A549 (cell line): ENCODE measurements at regions not wholly inside any gene's neighbourhood (a gene's known extent, or its start where the extent isn't known, plus 50 kb on each side); places are given as distances from the start of the nearest gene placed in this dataset.

Experiments used
- ATAC-seq, 2 experiments: fragments of 200-7000 bp in 1 of 2; fragments of >200 bp in 1 of 2; cut with Nextera tagmentation in 1 of 2; cut with Tn5 transposase in 1 of 2; 3 replicates each; pipeline versions ENCODE4 v1.8.0 to v1.9.1; 2018 to 2020; ENCODE audit warnings: mild to moderate bottlenecking in 1 of 2, moderate library complexity in 1 of 2
- CTCF ChIA-PET: fragments of 300-600 bp; sonication (Branson Sonifier 250); formaldehyde crosslinking; extraction: SDS; loops from one replicate; lab custom pipeline; 2021; ENCODE audit warnings: antibody characterized with exemption, inconsistent platforms; lab: Yijun Ruan, JAX
- POLR2A ChIA-PET: fragments of 350-600 bp; formaldehyde crosslinking; extraction: SDS; loops from one replicate; lab custom pipeline; 2021; ENCODE audit warnings: antibody characterized with exemption, inconsistent platforms; lab: Yijun Ruan, JAX
- DNase-seq, 2 experiments: peaks; one replicate each; pipeline versions ENCODE4 v3.0.0 to v3.0.0-alpha.2; 2011 to 2016; ENCODE audit warnings: low read depth in 1 of 2, low spot score in 1 of 2
- FAIRE-seq: peaks from 2 replicates; lab custom pipeline; 2011; peaks lifted over from hg19 to GRCh38; lab: Jason Lieb, UNC
- H3K27ac ChIP-seq, 2 experiments: fragments of >200 bp; sonication (Bioruptor Twin); formaldehyde crosslinking; 3 replicates each; pipeline ENCODE4 v1.5.1; 2016 to 2017
- H3K4me1 ChIP-seq: fragments of >200 bp; sonication (Bioruptor Twin); formaldehyde crosslinking; 3 replicates; pipeline ENCODE4 v1.6.1; 2016
- H3K4me2 ChIP-seq: fragments of >200 bp; sonication (Bioruptor Twin); formaldehyde crosslinking; 3 replicates; pipeline ENCODE4 v1.6.1; 2016
- H3K4me3 ChIP-seq: fragments of >200 bp; sonication (Bioruptor Twin); formaldehyde crosslinking; 3 replicates; pipeline ENCODE4 v1.5.1; 2016
- H3K9me3 ChIP-seq: fragments of >200 bp; sonication (Bioruptor Twin); formaldehyde crosslinking; 3 replicates; pipeline ENCODE4 v1.6.1; 2016
- CBX8 ChIP-seq: fragments of 200-600 bp; sonication (generic); IDR thresholded peaks from 2 replicates; pipeline ENCODE4 v1.6.1; 2016
- CEBPB ChIP-seq, 2 experiments: fragments of >200 bp in 1 of 2; sonication (Bioruptor Twin) in 1 of 2; formaldehyde crosslinking in 1 of 2; IDR thresholded peaks; 2 replicates each; pipeline ENCODE4 v1.6.1; 2012 to 2016
- CHD2 ChIP-seq: fragments of 150-350 bp; IDR thresholded peaks from 2 replicates; pipeline ENCODE4 v1.6.1; 2014; ENCODE audit warnings: low read length; ENCODE audit not compliant: partially characterized antibody
- EHMT2 ChIP-seq: fragments of 200-600 bp; sonication (generic); IDR thresholded peaks from 2 replicates; pipeline ENCODE4 v1.6.1; 2016; ENCODE audit warnings: antibody characterized with exemption, low read depth, mild to moderate bottlenecking, moderate library complexity
- EP300 ChIP-seq, 2 experiments: fragments of >200 bp; sonication (Bioruptor Twin); formaldehyde crosslinking; IDR thresholded peaks; 2 replicates in 1 of 2; 3 replicates in 1 of 2; pipeline ENCODE4 v1.6.1; 2016 to 2017
- ESRRA ChIP-seq: fragments of 150-350 bp; IDR thresholded peaks from 2 replicates; pipeline ENCODE4 v1.6.1; 2014; ENCODE audit warnings: mild to moderate bottlenecking, low read length, borderline replicate concordance
- FOSB ChIP-seq: fragments of 250-450 bp; sonication (Bioruptor Pico); IDR thresholded peaks from 2 replicates; pipeline ENCODE4 v1.5.0; 2020; ENCODE audit warnings: mild to moderate bottlenecking, moderate library complexity
- FOSL2 ChIP-seq, 2 experiments: fragments of 450-650 bp in 1 of 2; fragments of >200 bp in 1 of 2; sonication (Bioruptor Twin) in 1 of 2; formaldehyde crosslinking; IDR thresholded peaks; 2 replicates each; pipeline versions ENCODE4 v1.5.0 to v1.6.1; 2016 to 2020; ENCODE audit warnings: mild to moderate bottlenecking in 1 of 2, moderate library complexity in 1 of 2
- GATA3 ChIP-seq: IDR thresholded peaks from 2 replicates; pipeline ENCODE4 v1.6.1; 2012; ENCODE audit warnings: borderline replicate concordance
- HEYL ChIP-seq: fragments of 250-450 bp; sonication (Bioruptor Pico); IDR thresholded peaks from 2 replicates; pipeline ENCODE4 v1.8.0; 2021; ENCODE audit warnings: mild to moderate bottlenecking, moderate library complexity
- HOXB13 ChIP-seq: fragments of 250-450 bp; sonication (Bioruptor Pico); IDR thresholded peaks from 2 replicates; pipeline ENCODE4 v1.5.0; 2020; ENCODE audit warnings: low read depth, mild to moderate bottlenecking, moderate library complexity
- JUNB ChIP-seq: fragments of >200 bp; sonication (Bioruptor Twin); formaldehyde crosslinking; IDR thresholded peaks from 2 replicates; pipeline ENCODE4 v1.6.1; 2016
- KDM1A ChIP-seq: fragments of 200-600 bp; sonication (generic); IDR thresholded peaks from 2 replicates; pipeline ENCODE4 v1.6.1; 2016; ENCODE audit warnings: low read depth, mild to moderate bottlenecking
- KDM5A ChIP-seq: fragments of 200-600 bp; sonication (generic); IDR thresholded peaks from 2 replicates; pipeline ENCODE4 v1.6.1; 2016; ENCODE audit warnings: antibody characterized with exemption, mild to moderate bottlenecking
- NFE2L2 ChIP-seq: fragments of 150-350 bp; conservative IDR thresholded peaks from 2 replicates; pipeline ENCODE4 v1.6.1; 2014; ENCODE audit warnings: low read length
- PHF8 ChIP-seq: fragments of 200-600 bp; sonication (generic); IDR thresholded peaks from 2 replicates; pipeline ENCODE4 v1.6.1; 2016; ENCODE audit warnings: low read depth, mild to moderate bottlenecking, antibody characterized with exemption, moderate library complexity, borderline replicate concordance
- POLR2AphosphoS2 ChIP-seq: conservative IDR thresholded peaks from 2 replicates; pipeline ENCODE4 v1.6.1; 2012; ENCODE audit warnings: low read length, improper control_type of control experiment, inconsistent platforms
- RAD21 ChIP-seq, 2 experiments: fragments of >200 bp in 1 of 2; sonication (Bioruptor Twin) in 1 of 2; formaldehyde crosslinking in 1 of 2; IDR thresholded peaks in 1 of 2; conservative IDR thresholded peaks in 1 of 2; 2 replicates in 1 of 2; 3 replicates in 1 of 2; pipeline ENCODE4 v1.6.1; 2012 to 2018; ENCODE audit warnings: inconsistent platforms in 1 of 2
- RFX5 ChIP-seq: fragments of 450-650 bp; IDR thresholded peaks from 2 replicates; pipeline ENCODE4 v1.7.1; 2014; ENCODE audit warnings: antibody characterized with exemption, mild to moderate bottlenecking, moderate library complexity
- SMC3 ChIP-seq: fragments of >200 bp; sonication (Bioruptor Twin); formaldehyde crosslinking; IDR thresholded peaks from 3 replicates; pipeline ENCODE4 v1.6.1; 2018; ENCODE audit warnings: inconsistent platforms
- ZC3H11A ChIP-seq: fragments of 450-650 bp; IDR thresholded peaks from 2 replicates; pipeline ENCODE4 v1.6.1; 2014; ENCODE audit warnings: antibody characterized with exemption, mild to moderate bottlenecking
- ZFP36 ChIP-seq: fragments of 450-650 bp; IDR thresholded peaks from 2 replicates; pipeline ENCODE4 v1.6.1; 2014; ENCODE audit warnings: borderline replicate concordance; ENCODE audit not compliant: partially characterized antibody
- WGBS: methylation state at CpG from one replicate; pipeline ENCODE4 v1.1.6; 2017; ENCODE audit errors: missing lambda C conversion rate; 5-methylcytosine and 5-hydroxymethylcytosine counted together
- TF ChIP-seq, protein P1 (sequence below): fragments of 450-650 bp; IDR thresholded peaks from 2 replicates; pipeline ENCODE4 v1.6.1; 2014; ENCODE audit warnings: antibody characterized with exemption
- TF ChIP-seq, protein P2 (sequence below): IDR thresholded peaks from 2 replicates; pipeline ENCODE4 v1.6.1; 2012
- TF ChIP-seq, protein P3 (sequence below): fragments of >200 bp; sonication (Bioruptor Twin); formaldehyde crosslinking; IDR thresholded peaks from 2 replicates; pipeline ENCODE4 v1.6.1; 2016
- TF ChIP-seq, protein P4 (sequence below): fragments of 250-450 bp; sonication (Bioruptor Pico); IDR thresholded peaks from 2 replicates; pipeline ENCODE4 v1.5.0; 2021; ENCODE audit warnings: mild to moderate bottlenecking, moderate library complexity, borderline replicate concordance
- TF ChIP-seq, protein P5 (sequence below): IDR thresholded peaks from 2 replicates; pipeline ENCODE4 v1.6.1; 2012
- TF ChIP-seq, protein P6 (sequence below): IDR thresholded peaks from 2 replicates; pipeline ENCODE4 v1.6.1; 2012; ENCODE audit warnings: low read depth, borderline replicate concordance

DNA sequence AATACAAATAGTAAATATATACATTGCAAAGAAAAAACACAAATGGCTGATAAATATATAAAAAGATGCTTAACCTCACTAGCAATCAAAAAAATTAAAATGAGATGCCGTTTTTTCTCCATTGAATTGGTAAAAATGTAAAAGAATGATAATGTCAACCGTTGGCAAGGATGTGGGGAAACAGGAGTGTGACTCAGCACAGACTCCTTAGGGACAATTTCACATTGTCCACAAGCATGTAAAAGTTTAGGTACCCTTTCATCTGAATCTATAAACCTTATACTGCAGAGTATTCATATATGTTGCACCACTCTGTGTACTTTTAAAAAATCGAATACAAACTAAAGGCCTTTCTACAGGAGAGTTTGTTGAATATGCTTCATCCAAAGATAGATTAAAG, 143.1 kb upstream of the RREB1 start:
- Histone ChIP-seq H3K4me2 (no peak overlapping the region; the same call in 2 of the 3 replicates), H3K4me1 (peaks cover 3% of the 10 kb centered on the region; the same call in 1 of the 3 replicates), H3K9me3 (no peaks in the 10 kb centered on the region), H3K27ac (no peak overlapping the region; a peak in 1 of 6 replicates), H3K4me3 (no peak overlapping the region)
- POLR2A ChIA-PET: interaction anchor here (0.6 kb wide), 1 partner anchor 349 kb away, joined by 10 read pairs; no protein-coding TSS in a partner anchor
- FAIRE-seq (no peak), ATAC-seq (no peak), DNase-seq (no peak)
- WGBS: 40% methylated on average over 3 of the region's 3 CpGs
- TF ChIP-seq CEBPB (IDR thresholded peaks at IDR 0.05) (no peak), NFE2L2 (no peak), JUNB (no peak), RFX5 (no peak), ZFP36 (no peak), POLR2AphosphoS2 (no peak), FOSL2 (IDR thresholded peaks at IDR 0.05) (no peak), FOSL2 (CRISPR knock-in tag; IDR thresholded peaks at IDR 0.05) (no peak), FOSB (no peak), CHD2 (no peak), CBX8 (no peak), EHMT2 (no peak), KDM1A (no peak), HEYL (no peak), KDM5A (no peak), ZC3H11A (no peak)
- TF ChIP-seq, protein P1, sequence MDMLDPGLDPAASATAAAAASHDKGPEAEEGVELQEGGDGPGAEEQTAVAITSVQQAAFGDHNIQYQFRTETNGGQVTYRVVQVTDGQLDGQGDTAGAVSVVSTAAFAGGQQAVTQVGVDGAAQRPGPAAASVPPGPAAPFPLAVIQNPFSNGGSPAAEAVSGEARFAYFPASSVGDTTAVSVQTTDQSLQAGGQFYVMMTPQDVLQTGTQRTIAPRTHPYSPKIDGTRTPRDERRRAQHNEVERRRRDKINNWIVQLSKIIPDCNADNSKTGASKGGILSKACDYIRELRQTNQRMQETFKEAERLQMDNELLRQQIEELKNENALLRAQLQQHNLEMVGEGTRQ: no peak
- TF ChIP-seq, protein P2, sequence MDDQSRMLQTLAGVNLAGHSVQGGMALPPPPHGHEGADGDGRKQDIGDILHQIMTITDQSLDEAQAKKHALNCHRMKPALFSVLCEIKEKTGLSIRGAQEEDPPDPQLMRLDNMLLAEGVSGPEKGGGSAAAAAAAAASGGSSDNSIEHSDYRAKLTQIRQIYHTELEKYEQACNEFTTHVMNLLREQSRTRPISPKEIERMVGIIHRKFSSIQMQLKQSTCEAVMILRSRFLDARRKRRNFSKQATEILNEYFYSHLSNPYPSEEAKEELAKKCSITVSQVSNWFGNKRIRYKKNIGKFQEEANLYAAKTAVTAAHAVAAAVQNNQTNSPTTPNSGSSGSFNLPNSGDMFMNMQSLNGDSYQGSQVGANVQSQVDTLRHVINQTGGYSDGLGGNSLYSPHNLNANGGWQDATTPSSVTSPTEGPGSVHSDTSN: no peak
- TF ChIP-seq, protein P3, sequence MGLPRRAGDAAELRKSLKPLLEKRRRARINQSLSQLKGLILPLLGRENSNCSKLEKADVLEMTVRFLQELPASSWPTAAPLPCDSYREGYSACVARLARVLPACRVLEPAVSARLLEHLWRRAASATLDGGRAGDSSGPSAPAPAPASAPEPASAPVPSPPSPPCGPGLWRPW: no peak
- TF ChIP-seq, protein P4, sequence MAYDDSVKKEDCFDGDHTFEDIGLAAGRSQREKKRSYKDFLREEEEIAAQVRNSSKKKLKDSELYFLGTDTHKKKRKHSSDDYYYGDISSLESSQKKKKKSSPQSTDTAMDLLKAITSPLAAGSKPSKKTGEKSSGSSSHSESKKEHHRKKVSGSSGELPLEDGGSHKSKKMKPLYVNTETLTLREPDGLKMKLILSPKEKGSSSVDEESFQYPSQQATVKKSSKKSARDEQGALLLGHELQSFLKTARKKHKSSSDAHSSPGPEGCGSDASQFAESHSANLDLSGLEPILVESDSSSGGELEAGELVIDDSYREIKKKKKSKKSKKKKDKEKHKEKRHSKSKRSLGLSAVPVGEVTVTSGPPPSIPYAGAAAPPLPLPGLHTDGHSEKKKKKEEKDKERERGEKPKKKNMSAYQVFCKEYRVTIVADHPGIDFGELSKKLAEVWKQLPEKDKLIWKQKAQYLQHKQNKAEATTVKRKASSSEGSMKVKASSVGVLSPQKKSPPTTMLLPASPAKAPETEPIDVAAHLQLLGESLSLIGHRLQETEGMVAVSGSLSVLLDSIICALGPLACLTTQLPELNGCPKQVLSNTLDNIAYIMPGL (CRISPR knock-in tag): no peak
- CTCF ChIA-PET: interaction anchor here (1.1 kb wide), 1 partner anchor 12 kb away, joined by 3 read pairs; no protein-coding TSS in a partner anchor

DNA sequence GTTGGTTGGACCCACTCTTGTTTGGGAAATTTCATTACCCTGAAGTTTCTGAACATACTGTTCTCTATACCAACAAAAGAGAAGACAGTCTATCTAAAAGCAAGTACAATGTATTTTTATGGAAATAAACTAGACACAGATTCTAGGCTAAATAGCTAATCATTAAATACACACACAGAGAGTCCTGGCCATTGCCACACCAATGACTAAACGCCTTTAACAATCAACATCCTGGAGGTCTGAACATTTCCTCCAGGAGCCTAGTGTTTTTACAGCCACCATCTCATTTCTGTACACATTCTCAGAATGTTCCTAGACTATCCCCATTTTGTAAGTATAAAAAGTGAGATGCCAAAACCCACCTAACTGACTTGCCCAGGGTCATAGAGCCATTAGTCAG, 141.6 kb upstream of the RREB1 start:
- H3K9me3 ChIP-seq: no peaks in the 10 kb centered on the region
- POLR2A ChIA-PET: no interaction called here
- CTCF ChIA-PET: no interaction called here
- ATAC-seq (no peak), FAIRE-seq (no peak), DNase-seq (no peak)
- WGBS: 33% methylated on average over 1 of the region's 1 CpG
- H3K27ac ChIP-seq: no peak overlapping the region
- H3K4me2 ChIP-seq: no peak overlapping the region
- H3K4me3 ChIP-seq: no peak overlapping the region
- TF ChIP-seq, protein P5, sequence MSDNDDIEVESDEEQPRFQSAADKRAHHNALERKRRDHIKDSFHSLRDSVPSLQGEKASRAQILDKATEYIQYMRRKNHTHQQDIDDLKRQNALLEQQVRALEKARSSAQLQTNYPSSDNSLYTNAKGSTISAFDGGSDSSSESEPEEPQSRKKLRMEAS: no peak
- no peak for TF ChIP-seq HOXB13 (CRISPR knock-in tag)
- TF ChIP-seq GATA3: no peak
- TF ChIP-seq RAD21 (conservative IDR thresholded peaks at IDR 0.05 in 1 of 2, IDR thresholded peaks at IDR 0.05 in 1 of 2): no peak
- no peak for TF ChIP-seq KDM1A
- no peak for TF ChIP-seq NFE2L2
- TF ChIP-seq, protein P6, sequence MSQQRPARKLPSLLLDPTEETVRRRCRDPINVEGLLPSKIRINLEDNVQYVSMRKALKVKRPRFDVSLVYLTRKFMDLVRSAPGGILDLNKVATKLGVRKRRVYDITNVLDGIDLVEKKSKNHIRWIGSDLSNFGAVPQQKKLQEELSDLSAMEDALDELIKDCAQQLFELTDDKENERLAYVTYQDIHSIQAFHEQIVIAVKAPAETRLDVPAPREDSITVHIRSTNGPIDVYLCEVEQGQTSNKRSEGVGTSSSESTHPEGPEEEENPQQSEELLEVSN: no peak
- no peak for TF ChIP-seq KDM5A
- no peak for TF ChIP-seq ESRRA
- TF ChIP-seq PHF8: no peak
- no peak for TF ChIP-seq SMC3
- TF ChIP-seq ZFP36: no peak
- no peak for TF ChIP-seq CBX8
- TF ChIP-seq EP300 (IDR thresholded peaks at IDR 0.05): no peak
- H3K4me1 ChIP-seq: peaks cover 3% of the 10 kb centered on the region; the same call in 1 of the 3 replicates
